Sigmoid colon (tissue), 4 donors: ENCODE measurements at regions not wholly inside any gene's neighbourhood (a gene's known extent, or its start where the extent isn't known, plus 50 kb on each side); places are given as distances from the start of the nearest gene placed in this dataset.
A peak's percentile ranks its signal among the peaks of the same experiment; 100 is the strongest.

Experiments
- CTCF ChIP-seq, 4 experiments: fragments of 450-650 bp in 3 of 4; fragments of 200-600 bp in 1 of 4; IDR thresholded peaks; one replicate each; pipeline ENCODE4 v1.5.1; 2016 to 2019; ENCODE audit warnings: antibody characterized with exemption in 4 of 4, mild to moderate bottlenecking in 3 of 4, moderate library complexity in 2 of 4
- POLR2A ChIP-seq, 2 donors: fragments of 450-650 bp; IDR thresholded peaks; one replicate each; pipeline ENCODE4 v1.6.1; 2016; ENCODE audit warnings: antibody characterized with exemption in 2 of 2, mild to moderate bottlenecking in 2 of 2, moderate library complexity in 2 of 2
- POLR2AphosphoS5 ChIP-seq, 4 donors: sonication (generic); formaldehyde crosslinking; IDR thresholded peaks; one replicate each; pipeline ENCODE4 v1.6.1; 2017; ENCODE audit warnings: antibody characterized with exemption in 4 of 4

GRCh38 chr11:67732045-67732787 lies 57.8 kb upstream of the ALDH3B2 start:
- TF ChIP-seq CTCF (IDR thresholded peaks at IDR 0.05) (peak in 2 of 4 experiments; percentile 17 to 36), POLR2A (IDR thresholded peaks at IDR 0.05) (no peak), POLR2AphosphoS5 (IDR thresholded peaks at IDR 0.05) (no peak)
